HEK293 (cell line): ENCODE measurements at regions not wholly inside any gene's neighbourhood (a gene's known extent, or its start where the extent isn't known, plus 50 kb on each side); places are given as distances from the start of the nearest gene placed in this dataset.

ENCODE experiments used
- CTCF ChIA-PET: fragments of 350-600 bp; formaldehyde crosslinking; extraction: SDS; loops from one replicate; lab custom pipeline; 2021; ENCODE audit warnings: antibody characterized with exemption; lab: Yijun Ruan, JAX
- POLR2A ChIA-PET: fragments of 300-600 bp; formaldehyde crosslinking; extraction: SDS; loops from one replicate; lab custom pipeline; 2020; ENCODE audit warnings: antibody characterized with exemption, inconsistent platforms; lab: Yijun Ruan, JAX
- H3K27ac ChIP-seq: fragments of 200-500 bp; sonication (Bioruptor generic); 2 replicates; pipeline ENCODE4 v1.5.1; 2014; ENCODE audit warnings: low read depth, low read length, control low read depth, inconsistent platforms; ENCODE audit errors: extremely low read depth
- H3K36me3 ChIP-seq, 2 experiments: fragments of 200-500 bp in 1 of 2; sonication (Bioruptor generic) in 1 of 2; 1 replicate in 1 of 2; 2 replicates in 1 of 2; pipeline ENCODE4 v1.5.1; 2014 to 2017; ENCODE audit warnings: inconsistent platforms in 2 of 2, low read length in 2 of 2; ENCODE audit not compliant: control insufficient read depth in 2 of 2, insufficient read depth in 1 of 2
- H3K4me1 ChIP-seq: fragments of 200-500 bp; sonication (Bioruptor generic); 2 replicates; pipeline ENCODE4 v1.5.1; 2014; ENCODE audit warnings: mild to moderate bottlenecking, low read length, inconsistent platforms; ENCODE audit not compliant: control insufficient read depth, insufficient read depth
- H3K4me3 ChIP-seq: 2 replicates; pipeline ENCODE4 v1.5.1; 2011; ENCODE audit warnings: low read depth, mild to moderate bottlenecking, control low read depth, low read length, moderate library complexity
- H3K9me3 ChIP-seq: fragments of 200-500 bp; sonication (Bioruptor generic); 2 replicates; pipeline ENCODE4 v1.5.1; 2014; ENCODE audit warnings: low read depth, low read length, inconsistent platforms; ENCODE audit not compliant: control insufficient read depth, insufficient read depth
- GLIS1 ChIP-seq: fragments of 450-650 bp; formaldehyde crosslinking; IDR thresholded peaks from 2 replicates; pipeline ENCODE4 v1.5.1; 2016; ENCODE audit warnings: missing biosample characterization, missing genetic modification characterization
- HOXC10 ChIP-seq: sonication (generic); formaldehyde crosslinking; IDR thresholded peaks from 2 replicates; pipeline ENCODE4 v1.8.1; 2023; ENCODE audit warnings: mild to moderate bottlenecking, missing genetic modification reagents
- KLF1 ChIP-seq: fragments of 450-650 bp; formaldehyde crosslinking; IDR thresholded peaks from 2 replicates; pipeline ENCODE4 v1.5.1; 2016; ENCODE audit warnings: missing biosample characterization, missing genetic modification characterization
- KLF10 ChIP-seq: fragments of 450-650 bp; IDR thresholded peaks from 2 replicates; pipeline ENCODE4 v1.5.1; 2018; ENCODE audit warnings: missing biosample characterization, mild to moderate bottlenecking, missing genetic modification characterization
- KLF16 ChIP-seq: fragments of 450-650 bp; formaldehyde crosslinking; IDR thresholded peaks from 2 replicates; pipeline ENCODE4 v1.5.1; 2017; ENCODE audit warnings: missing biosample characterization, missing genetic modification characterization
- KLF9 ChIP-seq: fragments of 450-650 bp; formaldehyde crosslinking; IDR thresholded peaks from 2 replicates; pipeline ENCODE4 v1.5.1; 2016; ENCODE audit warnings: missing biosample characterization, missing genetic modification characterization, low read depth
- OVOL3 ChIP-seq: fragments of 450-650 bp; formaldehyde crosslinking; IDR thresholded peaks from 2 replicates; pipeline ENCODE4 v1.5.1; 2016; ENCODE audit warnings: missing biosample characterization, missing genetic modification characterization
- SETDB1 ChIP-seq: IDR thresholded peaks from one replicate; pipeline ENCODE4 v1.6.1; 2017; ENCODE audit warnings: mild to moderate bottlenecking, low read length, moderate library complexity, mixed read lengths; ENCODE audit not compliant: insufficient read length
- ZBTB48 ChIP-seq: fragments of 450-650 bp; formaldehyde crosslinking; IDR thresholded peaks from 2 replicates; pipeline ENCODE4 v1.5.1; 2016; ENCODE audit warnings: missing biosample characterization, missing genetic modification characterization
- ZFHX2 ChIP-seq: fragments of 450-650 bp; formaldehyde crosslinking; conservative IDR thresholded peaks from 2 replicates; pipeline ENCODE4 v1.5.1; 2016; ENCODE audit warnings: missing biosample characterization, missing genetic modification characterization
- ZNF138 ChIP-seq: fragments of 450-650 bp; formaldehyde crosslinking; IDR thresholded peaks from 2 replicates; pipeline ENCODE4 v1.5.1; 2016; ENCODE audit warnings: missing biosample characterization, missing genetic modification characterization, borderline replicate concordance
- ZNF16 ChIP-seq: fragments of 450-650 bp; formaldehyde crosslinking; IDR thresholded peaks from 2 replicates; pipeline ENCODE4 v1.5.1; 2016; ENCODE audit warnings: low read depth, missing biosample characterization, missing genetic modification characterization
- ZNF2 ChIP-seq: fragments of 450-650 bp; formaldehyde crosslinking; IDR thresholded peaks from 2 replicates; pipeline ENCODE4 v1.5.1; 2016; ENCODE audit warnings: missing biosample characterization, missing genetic modification characterization
- ZNF266 ChIP-seq: fragments of 450-650 bp; formaldehyde crosslinking; IDR thresholded peaks from 2 replicates; pipeline ENCODE4 v1.5.1; 2016; ENCODE audit warnings: missing biosample characterization, missing genetic modification characterization, low read depth
- ZNF302 ChIP-seq: fragments of 450-650 bp; formaldehyde crosslinking; IDR thresholded peaks from 2 replicates; pipeline ENCODE4 v1.5.1; 2016; ENCODE audit warnings: missing biosample characterization, missing genetic modification characterization, low read depth
- ZNF391 ChIP-seq: fragments of 450-650 bp; formaldehyde crosslinking; IDR thresholded peaks from 2 replicates; pipeline ENCODE4 v1.5.1; 2016; ENCODE audit warnings: low read depth, missing biosample characterization, missing genetic modification characterization, borderline replicate concordance
- ZNF529 ChIP-seq: fragments of 450-650 bp; formaldehyde crosslinking; IDR thresholded peaks from 2 replicates; pipeline ENCODE4 v1.5.1; 2017; ENCODE audit warnings: missing genetic modification characterization, missing biosample characterization; ENCODE audit not compliant: insufficient replicate concordance
- ZNF596 ChIP-seq: fragments of 450-650 bp; IDR thresholded peaks from 2 replicates; pipeline ENCODE4 v1.5.0; 2018; ENCODE audit warnings: missing biosample characterization, mild to moderate bottlenecking, missing genetic modification characterization, moderate library complexity
- ZNF623 ChIP-seq: fragments of 450-650 bp; formaldehyde crosslinking; IDR thresholded peaks from 2 replicates; pipeline ENCODE4 v1.5.1; 2016; ENCODE audit warnings: missing biosample characterization, missing genetic modification characterization
- ZNF624 ChIP-seq: fragments of 450-650 bp; formaldehyde crosslinking; IDR thresholded peaks from 2 replicates; pipeline ENCODE4 v1.5.1; 2017; ENCODE audit warnings: missing biosample characterization, missing genetic modification characterization
- ZNF658 ChIP-seq: fragments of 450-650 bp; formaldehyde crosslinking; IDR thresholded peaks from 2 replicates; pipeline ENCODE4; 2016; ENCODE audit warnings: missing biosample characterization, missing genetic modification characterization
- ZNF837 ChIP-seq: fragments of 450-650 bp; formaldehyde crosslinking; IDR thresholded peaks from 2 replicates; pipeline ENCODE4 v1.5.1; 2016; ENCODE audit warnings: missing biosample characterization, missing genetic modification characterization
- TF ChIP-seq, protein P1 (sequence below): fragments of 450-650 bp; formaldehyde crosslinking; IDR thresholded peaks from 2 replicates; pipeline ENCODE4 v1.5.1; 2016; ENCODE audit warnings: missing biosample characterization, missing genetic modification characterization
- TF ChIP-seq, protein P2 (sequence below): fragments of 450-650 bp; IDR thresholded peaks from 2 replicates; pipeline ENCODE4 v1.5.1; 2018; ENCODE audit warnings: missing biosample characterization, mild to moderate bottlenecking, missing genetic modification characterization

DNA sequence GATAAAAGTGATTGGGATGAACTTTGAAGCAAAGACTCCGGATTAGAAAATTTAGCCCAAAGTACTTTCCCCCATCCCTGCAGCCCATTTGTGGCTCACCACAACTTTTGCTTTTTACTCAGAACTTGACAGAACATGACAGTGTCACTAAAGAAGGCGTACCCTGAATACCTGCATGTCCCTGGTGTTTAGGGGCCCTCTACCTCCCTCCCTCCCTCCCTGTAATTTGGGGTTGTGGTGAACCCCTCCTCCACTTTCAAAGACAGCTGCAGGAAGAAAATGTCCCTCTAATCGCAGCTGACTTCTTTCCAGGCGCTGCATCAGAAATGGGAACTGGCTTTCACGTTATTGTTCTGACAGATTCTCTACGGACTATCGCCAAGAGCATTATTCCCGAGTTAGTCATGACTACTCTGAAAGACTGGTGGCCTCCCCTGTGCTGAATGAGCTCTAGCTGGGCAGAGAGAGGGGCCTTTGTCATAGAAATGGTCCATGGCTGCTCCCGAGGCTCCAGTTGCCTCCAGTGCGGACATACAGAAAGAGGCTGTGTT lies 93.2 kb upstream of the ARHGEF3 start:
- CTCF ChIA-PET: no interaction called here

DNA sequence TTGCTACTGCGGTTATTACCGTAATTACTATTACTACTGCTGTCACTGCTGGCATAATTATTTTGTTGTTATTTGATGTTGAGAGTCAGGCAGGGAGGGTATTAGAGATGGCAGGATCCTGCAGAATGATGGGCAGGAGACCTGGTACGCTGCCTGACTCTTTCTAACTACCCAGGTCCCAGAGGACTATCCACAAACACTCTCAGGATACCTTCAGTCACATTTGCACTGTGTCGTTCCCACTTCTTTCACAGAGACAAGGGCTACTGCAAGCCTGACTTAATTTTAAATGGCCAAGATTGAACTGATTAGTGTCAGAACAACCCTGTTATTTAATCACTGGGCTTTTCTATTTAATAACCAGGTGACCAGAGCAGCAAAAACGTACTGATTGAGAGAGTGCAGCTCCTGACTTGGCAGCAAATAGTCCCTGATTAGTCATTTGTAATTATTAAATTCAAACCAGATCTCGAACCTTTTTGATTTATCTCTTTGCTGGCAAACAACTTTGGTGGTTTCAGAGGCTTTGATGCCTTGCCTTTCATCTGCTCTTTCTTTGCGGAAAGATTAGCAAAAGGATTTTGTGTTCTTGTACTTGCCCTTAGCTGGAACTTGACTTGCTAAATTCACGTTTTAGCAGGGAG lies 88.8 kb upstream of the ARHGEF3 start:
- ChIA-PET CTCF (interaction anchor here (1.2 kb wide), 1 partner anchor 34 kb away, joined by 3 read pairs; no protein-coding TSS in a partner anchor), POLR2A (interaction anchor here (0.7 kb wide), 1 partner anchor 24 kb away, joined by 4 read pairs; no protein-coding TSS in a partner anchor)
- no peaks in the 10 kb centered on the region for H3K9me3 ChIP-seq
- no peak overlapping the region for H3K27ac ChIP-seq
- no peak overlapping the region for H3K4me3 ChIP-seq
- no peaks in the 10 kb centered on the region for H3K4me1 ChIP-seq
- TF ChIP-seq SETDB1 (no peak), ZNF16 (tag by site-specific recombination) (no peak), KLF10 (no peak), KLF16 (no peak), ZNF658 (tag by site-specific recombination) (no peak), ZFHX2 (tag by site-specific recombination) (no peak), KLF9 (tag by site-specific recombination) (no peak), ZNF138 (tag by site-specific recombination) (no peak), ZNF2 (tag by site-specific recombination) (no peak), KLF1 (tag by site-specific recombination) (no peak)
- TF ChIP-seq, protein P1, sequence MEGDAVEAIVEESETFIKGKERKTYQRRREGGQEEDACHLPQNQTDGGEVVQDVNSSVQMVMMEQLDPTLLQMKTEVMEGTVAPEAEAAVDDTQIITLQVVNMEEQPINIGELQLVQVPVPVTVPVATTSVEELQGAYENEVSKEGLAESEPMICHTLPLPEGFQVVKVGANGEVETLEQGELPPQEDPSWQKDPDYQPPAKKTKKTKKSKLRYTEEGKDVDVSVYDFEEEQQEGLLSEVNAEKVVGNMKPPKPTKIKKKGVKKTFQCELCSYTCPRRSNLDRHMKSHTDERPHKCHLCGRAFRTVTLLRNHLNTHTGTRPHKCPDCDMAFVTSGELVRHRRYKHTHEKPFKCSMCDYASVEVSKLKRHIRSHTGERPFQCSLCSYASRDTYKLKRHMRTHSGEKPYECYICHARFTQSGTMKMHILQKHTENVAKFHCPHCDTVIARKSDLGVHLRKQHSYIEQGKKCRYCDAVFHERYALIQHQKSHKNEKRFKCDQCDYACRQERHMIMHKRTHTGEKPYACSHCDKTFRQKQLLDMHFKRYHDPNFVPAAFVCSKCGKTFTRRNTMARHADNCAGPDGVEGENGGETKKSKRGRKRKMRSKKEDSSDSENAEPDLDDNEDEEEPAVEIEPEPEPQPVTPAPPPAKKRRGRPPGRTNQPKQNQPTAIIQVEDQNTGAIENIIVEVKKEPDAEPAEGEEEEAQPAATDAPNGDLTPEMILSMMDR (tag by site-specific recombination): no peak
- H3K36me3 ChIP-seq: no peaks in the 10 kb centered on the region

More for the DNA sequence above, 93.2 kb upstream of the ARHGEF3 start:
- no peaks in the 10 kb centered on the region for H3K9me3 ChIP-seq
- no peaks in the 10 kb centered on the region for H3K4me1 ChIP-seq
- H3K27ac ChIP-seq: no peak overlapping the region
- H3K4me3 ChIP-seq: no peak overlapping the region
- TF ChIP-seq ZNF837 (tag by site-specific recombination) (no peak), ZNF623 (tag by site-specific recombination) (no peak), ZFHX2 (tag by site-specific recombination) (no peak), ZNF624 (tag by site-specific recombination) (no peak), ZBTB48 (tag by site-specific recombination) (no peak), ZNF266 (tag by site-specific recombination) (no peak), ZNF529 (tag by site-specific recombination) (no peak), ZNF391 (tag by site-specific recombination) (no peak), OVOL3 (tag by site-specific recombination) (no peak), HOXC10 (CRISPR knock-in tag) (no peak), ZNF16 (tag by site-specific recombination) (no peak), ZNF596 (tag by site-specific recombination) (no peak), ZNF302 (tag by site-specific recombination) (no peak), GLIS1 (tag by site-specific recombination) (no peak)
- TF ChIP-seq, protein P2, sequence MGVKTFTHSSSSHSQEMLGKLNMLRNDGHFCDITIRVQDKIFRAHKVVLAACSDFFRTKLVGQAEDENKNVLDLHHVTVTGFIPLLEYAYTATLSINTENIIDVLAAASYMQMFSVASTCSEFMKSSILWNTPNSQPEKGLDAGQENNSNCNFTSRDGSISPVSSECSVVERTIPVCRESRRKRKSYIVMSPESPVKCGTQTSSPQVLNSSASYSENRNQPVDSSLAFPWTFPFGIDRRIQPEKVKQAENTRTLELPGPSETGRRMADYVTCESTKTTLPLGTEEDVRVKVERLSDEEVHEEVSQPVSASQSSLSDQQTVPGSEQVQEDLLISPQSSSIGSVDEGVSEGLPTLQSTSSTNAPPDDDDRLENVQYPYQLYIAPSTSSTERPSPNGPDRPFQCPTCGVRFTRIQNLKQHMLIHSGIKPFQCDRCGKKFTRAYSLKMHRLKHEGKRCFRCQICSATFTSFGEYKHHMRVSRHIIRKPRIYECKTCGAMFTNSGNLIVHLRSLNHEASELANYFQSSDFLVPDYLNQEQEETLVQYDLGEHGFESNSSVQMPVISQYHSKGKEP: no peak
- H3K36me3 ChIP-seq: no peaks in the 10 kb centered on the region
- POLR2A ChIA-PET: no interaction called here
